ENCODE measurements at regions not wholly inside any gene's neighbourhood (a gene's known extent, or its start where the extent isn't known, plus 50 kb on each side); places are given as distances from the start of the nearest gene placed in this dataset.

DNA sequence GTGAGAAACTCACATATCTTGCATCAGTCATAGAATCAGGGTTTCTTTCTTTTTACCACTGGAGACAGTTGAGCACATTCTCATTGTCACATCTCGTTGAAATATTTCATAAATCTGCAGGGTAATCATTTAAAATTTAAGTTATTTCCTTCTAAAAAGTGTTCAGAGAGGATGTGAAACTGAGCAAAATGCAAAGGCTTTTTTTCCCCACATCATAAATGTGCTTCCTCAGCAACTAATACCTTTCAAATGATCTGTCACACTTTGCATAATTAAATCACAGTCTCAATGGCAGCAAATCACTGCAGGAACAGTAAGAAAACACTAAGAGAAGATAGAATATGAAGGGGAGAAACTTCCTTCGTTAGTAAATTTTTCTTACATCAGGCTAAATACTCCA is 187.5 kb downstream of the EVX1 start:
- TF ChIP-seq, protein P1, sequence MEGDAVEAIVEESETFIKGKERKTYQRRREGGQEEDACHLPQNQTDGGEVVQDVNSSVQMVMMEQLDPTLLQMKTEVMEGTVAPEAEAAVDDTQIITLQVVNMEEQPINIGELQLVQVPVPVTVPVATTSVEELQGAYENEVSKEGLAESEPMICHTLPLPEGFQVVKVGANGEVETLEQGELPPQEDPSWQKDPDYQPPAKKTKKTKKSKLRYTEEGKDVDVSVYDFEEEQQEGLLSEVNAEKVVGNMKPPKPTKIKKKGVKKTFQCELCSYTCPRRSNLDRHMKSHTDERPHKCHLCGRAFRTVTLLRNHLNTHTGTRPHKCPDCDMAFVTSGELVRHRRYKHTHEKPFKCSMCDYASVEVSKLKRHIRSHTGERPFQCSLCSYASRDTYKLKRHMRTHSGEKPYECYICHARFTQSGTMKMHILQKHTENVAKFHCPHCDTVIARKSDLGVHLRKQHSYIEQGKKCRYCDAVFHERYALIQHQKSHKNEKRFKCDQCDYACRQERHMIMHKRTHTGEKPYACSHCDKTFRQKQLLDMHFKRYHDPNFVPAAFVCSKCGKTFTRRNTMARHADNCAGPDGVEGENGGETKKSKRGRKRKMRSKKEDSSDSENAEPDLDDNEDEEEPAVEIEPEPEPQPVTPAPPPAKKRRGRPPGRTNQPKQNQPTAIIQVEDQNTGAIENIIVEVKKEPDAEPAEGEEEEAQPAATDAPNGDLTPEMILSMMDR (IDR thresholded peaks at IDR 0.05; ENCODE audit: insufficient read depth, low read length) = no peak
- TF ChIP-seq, protein P2, sequence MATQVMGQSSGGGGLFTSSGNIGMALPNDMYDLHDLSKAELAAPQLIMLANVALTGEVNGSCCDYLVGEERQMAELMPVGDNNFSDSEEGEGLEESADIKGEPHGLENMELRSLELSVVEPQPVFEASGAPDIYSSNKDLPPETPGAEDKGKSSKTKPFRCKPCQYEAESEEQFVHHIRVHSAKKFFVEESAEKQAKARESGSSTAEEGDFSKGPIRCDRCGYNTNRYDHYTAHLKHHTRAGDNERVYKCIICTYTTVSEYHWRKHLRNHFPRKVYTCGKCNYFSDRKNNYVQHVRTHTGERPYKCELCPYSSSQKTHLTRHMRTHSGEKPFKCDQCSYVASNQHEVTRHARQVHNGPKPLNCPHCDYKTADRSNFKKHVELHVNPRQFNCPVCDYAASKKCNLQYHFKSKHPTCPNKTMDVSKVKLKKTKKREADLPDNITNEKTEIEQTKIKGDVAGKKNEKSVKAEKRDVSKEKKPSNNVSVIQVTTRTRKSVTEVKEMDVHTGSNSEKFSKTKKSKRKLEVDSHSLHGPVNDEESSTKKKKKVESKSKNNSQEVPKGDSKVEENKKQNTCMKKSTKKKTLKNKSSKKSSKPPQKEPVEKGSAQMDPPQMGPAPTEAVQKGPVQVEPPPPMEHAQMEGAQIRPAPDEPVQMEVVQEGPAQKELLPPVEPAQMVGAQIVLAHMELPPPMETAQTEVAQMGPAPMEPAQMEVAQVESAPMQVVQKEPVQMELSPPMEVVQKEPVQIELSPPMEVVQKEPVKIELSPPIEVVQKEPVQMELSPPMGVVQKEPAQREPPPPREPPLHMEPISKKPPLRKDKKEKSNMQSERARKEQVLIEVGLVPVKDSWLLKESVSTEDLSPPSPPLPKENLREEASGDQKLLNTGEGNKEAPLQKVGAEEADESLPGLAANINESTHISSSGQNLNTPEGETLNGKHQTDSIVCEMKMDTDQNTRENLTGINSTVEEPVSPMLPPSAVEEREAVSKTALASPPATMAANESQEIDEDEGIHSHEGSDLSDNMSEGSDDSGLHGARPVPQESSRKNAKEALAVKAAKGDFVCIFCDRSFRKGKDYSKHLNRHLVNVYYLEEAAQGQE (IDR thresholded peaks at IDR 0.05; ENCODE audit: insufficient replicate concordance, low read depth) = no peak
- no peak for TF ChIP-seq POLR2AphosphoS5 (IDR thresholded peaks at IDR 0.05; ENCODE audit: low read depth)
- no peak for TF ChIP-seq SPI1 (IDR thresholded peaks at IDR 0.05; ENCODE audit: borderline replicate concordance, low read depth)

Measured in HL-60 (cell line).